Adrenal gland (tissue), 9 donors: ENCODE measurements at regions not wholly inside any gene's neighbourhood (a gene's known extent, or its start where the extent isn't known, plus 50 kb on each side); places are given as distances from the start of the nearest gene placed in this dataset.

Experiments used
- DNase-seq, 7 donors: peaks; one replicate each; pipeline ENCODE4 v3.0.0-alpha.2; 2019 to 2020
- H3K27ac ChIP-seq, 5 donors: fragments of 200-600 bp; sonication (generic) in 4 of 5; 1 replicate in 3 of 5; 2 replicates in 2 of 5; pipeline versions ENCODE4 v1.5.1 to v1.8.0; 2016 to 2020; ENCODE audit warnings: mild to moderate bottlenecking in 1 of 5
- H3K27me3 ChIP-seq: fragments of 200-600 bp; 2 replicates; pipeline ENCODE4 v1.8.0; 2021
- H3K36me3 ChIP-seq, 2 donors: fragments of 200-600 bp; replicated peaks in 1 of 2; 1 replicate in 1 of 2; 2 replicates in 1 of 2; pipeline versions ENCODE4 v1.5.1 to v1.8.0; 2018 to 2022
- H3K4me1 ChIP-seq, 2 donors: fragments of 200-600 bp; replicated peaks in 1 of 2; 1 replicate in 1 of 2; 2 replicates in 1 of 2; pipeline versions ENCODE4 v1.5.1 to v1.8.0; 2018 to 2021
- H3K4me3 ChIP-seq, 4 donors: fragments of 200-600 bp; sonication (generic) in 3 of 4; one replicate each; pipeline ENCODE4 v1.5.1; 2016 to 2018
- H3K9me3 ChIP-seq, 3 donors: fragments of 200-600 bp; sonication (generic) in 1 of 3; replicated peaks in 1 of 3; 1 replicate in 2 of 3; 2 replicates in 1 of 3; pipeline versions ENCODE4 v1.5.1 to v1.8.0; 2016 to 2021
- CTCF ChIP-seq, 6 experiments: fragments of 450-650 bp in 4 of 6; fragments of 200-600 bp in 2 of 6; sonication (generic) in 1 of 6; IDR thresholded peaks; 1 replicate in 5 of 6; 2 replicates in 1 of 6; pipeline versions ENCODE4 v1.5.1 to v1.8.0; 2016 to 2021; ENCODE audit warnings: antibody characterized with exemption in 6 of 6, mild to moderate bottlenecking in 2 of 6, moderate library complexity in 1 of 6
- POLR2A ChIP-seq, 2 donors: fragments of 450-650 bp; IDR thresholded peaks; one replicate each; pipeline ENCODE4 v1.6.1; 2017; ENCODE audit warnings: antibody characterized with exemption in 2 of 2, mild to moderate bottlenecking in 2 of 2, moderate library complexity in 1 of 2
- WGBS, 4 donors: extraction: QIAGEN DNeasy Blood & Tissue Kit in 2 of 4; methylation state at CpG; one replicate each; pipeline versions ENCODE4 v1.1.5 to v1.1.7; 2013 to 2017; 5-methylcytosine and 5-hydroxymethylcytosine counted together
- intact Hi-C, 2 donors: fragments of 100-400 bp; cut with DNase I; formaldehyde crosslinking; loops; one replicate each; pipeline versions ENCODE4 v1.14.1 to v1.15.0; 2022 to 2023
- donor health status: healthy with polysubstance abuse.
- donor health status: Bipolar disorder and iron deficiency.
- donor health status: DM: yes; HTN: yes; CAD: no.
- donor health status: DM: no; HTN: no; CAD: no.
- donor health status: DM: no; HTN: no; CAD: no.

- H3K9me3 ChIP-seq = no peaks in the 10 kb centered on the region
- peak in 5 of 7 donors; percentile 15 to 57 (median 40) for DNase-seq
- no peak overlapping the region for H3K27ac ChIP-seq
- intact Hi-C loops = no loop called here
- no peaks in the 10 kb centered on the region for H3K4me1 ChIP-seq
- WGBS, 4 donors = 35 to 63% (median 55%) methylated on average over 4 of the region's 4 CpGs
- H3K36me3 ChIP-seq = no peaks in the 10 kb centered on the region
- TF ChIP-seq POLR2A (IDR thresholded peaks at IDR 0.05) (no peak), CTCF (IDR thresholded peaks at IDR 0.05) (no peak)
- no peaks in the 10 kb centered on the region for H3K27me3 ChIP-seq
- H3K4me3 ChIP-seq = no peak overlapping the region
These were observed 140.1 kb upstream of the MOCS2 start for GRCh38 chr5:53249529-53250200.

GRCh38 chr5:53250201-53250550, 140.6 kb upstream of the MOCS2 start:
- intact Hi-C loops = no loop called here
- no peak overlapping the region for H3K27ac ChIP-seq
- H3K36me3 ChIP-seq = no peaks in the 10 kb centered on the region
- H3K4me3 ChIP-seq = no peak overlapping the region
- H3K27me3 ChIP-seq = no peaks in the 10 kb centered on the region
- H3K9me3 ChIP-seq = no peaks in the 10 kb centered on the region
- H3K4me1 ChIP-seq = no peaks in the 10 kb centered on the region
- 86 to 97% (median 90%) methylated on average over 2 of the region's 2 CpGs for WGBS, 4 donors
- DNase-seq = no peak
- no peak for TF ChIP-seq CTCF (IDR thresholded peaks at IDR 0.05)
- TF ChIP-seq POLR2A (IDR thresholded peaks at IDR 0.05) = no peak

- no peaks in the 10 kb centered on the region for H3K9me3 ChIP-seq
- TF ChIP-seq POLR2A (IDR thresholded peaks at IDR 0.05) (no peak), CTCF (IDR thresholded peaks at IDR 0.05) (no peak)
- 68 to 89% (median 77%) methylated on average over 2 of the region's 2 CpGs for WGBS, 4 donors
- no peaks in the 10 kb centered on the region for H3K36me3 ChIP-seq
- H3K4me1 ChIP-seq = no peaks in the 10 kb centered on the region
- no peak for DNase-seq
- intact Hi-C loops = no loop called here
- H3K4me3 ChIP-seq = no peak overlapping the region
- H3K27ac ChIP-seq = no peak overlapping the region
- no peaks in the 10 kb centered on the region for H3K27me3 ChIP-seq
These were observed 143.9 kb upstream of the MOCS2 start for GRCh38 chr5:53253421-53253871.

GRCh38 chr5:53256746-53257145, 147.2 kb upstream of the MOCS2 start:
- Histone ChIP-seq H3K9me3 (no peaks in the 10 kb centered on the region), H3K4me1 (no peaks in the 10 kb centered on the region), H3K4me3 (no peak overlapping the region), H3K27ac (no peak overlapping the region), H3K36me3 (no peaks in the 10 kb centered on the region), H3K27me3 (no peaks in the 10 kb centered on the region)
- no peak for DNase-seq
- no peak for TF ChIP-seq CTCF (IDR thresholded peaks at IDR 0.05)
- no peak for TF ChIP-seq POLR2A (IDR thresholded peaks at IDR 0.05)
- intact Hi-C loops = no loop called here
- 68 to 83% (median 76%) methylated on average over 5 of the region's 5 CpGs for WGBS, 4 donors
